Stromal cell of bone marrow (primary cell): ENCODE measurements at regions not wholly inside any gene's neighbourhood (a gene's known extent, or its start where the extent isn't known, plus 50 kb on each side); places are given as distances from the start of the nearest gene placed in this dataset.
A peak's percentile ranks its signal among the peaks of the same experiment; 100 is the strongest.

ENCODE experiments used
- DNase-seq: peaks from one replicate; pipeline ENCODE4 v3.0.0-alpha.2; 2012; ENCODE audit warnings: low read depth

GRCh38 chr1:186557147-186557777, 96.3 kb upstream of the PDC start:
- no peak for DNase-seq

- DNase-seq: no peak
Observed at GRCh38 chr1:186550832-186551231, 89.9 kb upstream of the PDC start.

- no peak for DNase-seq
Observed at GRCh38 chr1:186541003-186541402, 80.1 kb upstream of the PDC start.

- no peak for DNase-seq
Observed at GRCh38 chr1:186540521-186540920, 79.6 kb upstream of the PDC start.

- no peak for DNase-seq
Observed at GRCh38 chr1:186536273-186536890, 75.5 kb upstream of the PDC start.

GRCh38 chr1:186535388-186536133, 74.6 kb upstream of the PDC start:
- DNase-seq: peak; percentile 93

GRCh38 chr1:186534401-186534800, 73.5 kb upstream of the PDC start:
- no peak for DNase-seq

- DNase-seq: no peak
Observed at GRCh38 chr1:186532466-186532865, 71.6 kb upstream of the PDC start.

GRCh38 chr1:186531561-186532165, 70.7 kb upstream of the PDC start:
- DNase-seq: peak; percentile 18

GRCh38 chr1:186530109-186530508, 69.2 kb upstream of the PDC start:
- peak; percentile 47 for DNase-seq

GRCh38 chr1:186519982-186520381, 59.1 kb upstream of the PDC start:
- DNase-seq: no peak

GRCh38 chr1:186518822-186519381, 58.0 kb upstream of the PDC start:
- no peak for DNase-seq

GRCh38 chr1:186518395-186518794, 57.5 kb upstream of the PDC start:
- no peak for DNase-seq

GRCh38 chr1:186514367-186514766, 53.5 kb upstream of the PDC start:
- no peak for DNase-seq

GRCh38 chr1:186513526-186513925, 52.6 kb upstream of the PDC start:
- DNase-seq: no peak

- no peak for DNase-seq
Observed at GRCh38 chr1:186512698-186513457, 52.0 kb upstream of the PDC start.

GRCh38 chr1:186511761-186512637, 51.1 kb upstream of the PDC start:
- DNase-seq: no peak
